PC-9 (cell line): ENCODE measurements at regions not wholly inside any gene's neighbourhood (a gene's known extent, or its start where the extent isn't known, plus 50 kb on each side); places are given as distances from the start of the nearest gene placed in this dataset.

Source experiments
- BruUV-seq: library from RNA; stranded (reverse); fragments of 400-500 nt; replicated peaks from 2 replicates; lab custom pipeline; 2021; lab: Mats Ljungman, UMichigan
- CTCF ChIA-PET: fragments of 300-600 bp; sonication (Branson Sonifier 250); formaldehyde crosslinking; loops from one replicate; lab custom pipeline; 2022; ENCODE audit warnings: antibody characterized with exemption; lab: Charles Lee
- POLR2A ChIA-PET: fragments of 300-600 bp; sonication (Branson Sonifier 250); formaldehyde crosslinking; loops from one replicate; lab custom pipeline; 2022; ENCODE audit warnings: antibody characterized with exemption; ENCODE audit not compliant: unreplicated experiment; lab: Charles Lee
- DNase-seq, 2 experiments: peaks; one replicate each; pipeline versions ENCODE4 v3.0.0 to v3.0.0-alpha.2; 2015 to 2022; ENCODE audit warnings: mixed read lengths in 1 of 2
- H2AFZ ChIP-seq: fragments of 200-600 bp; sonication (generic); 2 replicates; pipeline ENCODE4 v1.8.1; 2017; ENCODE audit warnings: antibody characterized with exemption
- H3F3A ChIP-seq: fragments of 200-600 bp; sonication (generic); 2 replicates; pipeline ENCODE4 v1.8.1; 2017; ENCODE audit warnings: antibody characterized with exemption, mild to moderate bottlenecking, low read depth; ENCODE audit not compliant: insufficient read depth
- H3K27ac ChIP-seq: fragments of 200-600 bp; sonication (generic); 2 replicates; pipeline ENCODE4 v1.6.1; 2016; ENCODE audit warnings: mixed run types
- H3K27me3 ChIP-seq: fragments of 200-600 bp; sonication (generic); 2 replicates; pipeline ENCODE4 v1.6.1; 2016; ENCODE audit warnings: low read depth, mixed run types; ENCODE audit not compliant: insufficient read depth
- H3K36me3 ChIP-seq: fragments of 200-600 bp; sonication (generic); 2 replicates; pipeline ENCODE4 v1.6.1; 2016; ENCODE audit warnings: low read depth, mixed run types
- H3K4me1 ChIP-seq: fragments of 200-600 bp; sonication (generic); replicated peaks from 2 replicates; pipeline ENCODE4 v1.6.1; 2016; ENCODE audit warnings: mixed run types; ENCODE audit not compliant: insufficient read depth
- H3K4me2 ChIP-seq: fragments of 200-600 bp; sonication (generic); 2 replicates; pipeline ENCODE4 v1.6.1; 2017; ENCODE audit warnings: mixed run types
- H3K4me3 ChIP-seq: fragments of 200-600 bp; sonication (generic); 2 replicates; pipeline ENCODE4 v1.6.1; 2016; ENCODE audit warnings: mixed run types
- H3K79me2 ChIP-seq: fragments of 200-600 bp; sonication (generic); 2 replicates; pipeline ENCODE4 v1.6.1; 2017; ENCODE audit warnings: low read depth, mixed run types
- H3K9me2 ChIP-seq: fragments of 200-600 bp; sonication (generic); 2 replicates; pipeline ENCODE4 v1.8.1; 2017; ENCODE audit warnings: mild to moderate bottlenecking; ENCODE audit not compliant: insufficient read depth
- H3K9me3 ChIP-seq: fragments of 200-600 bp; sonication (generic); 2 replicates; pipeline ENCODE4 v1.8.1; 2016; ENCODE audit warnings: low read depth; ENCODE audit not compliant: insufficient read depth
- H4K20me1 ChIP-seq: fragments of 200-600 bp; sonication (generic); 2 replicates; pipeline ENCODE4 v1.8.1; 2017; ENCODE audit not compliant: insufficient read depth
- EZH2 ChIP-seq: fragments of 200-600 bp; sonication (generic); IDR thresholded peaks from 2 replicates; pipeline ENCODE4 v1.8.0; 2017; ENCODE audit warnings: antibody characterized with exemption, low read depth
- intact Hi-C: fragments of 100-400 bp; cut with micrococcal nuclease; formaldehyde crosslinking; loops from one replicate; pipeline ENCODE4 v1.10.0; 2022; ENCODE audit not compliant: unreplicated experiment
- TF ChIP-seq, protein P1 (sequence below): fragments of 200-600 bp; sonication (generic); conservative IDR thresholded peaks from 2 replicates; pipeline ENCODE4 v1.6.1; 2017; ENCODE audit warnings: mixed run types, antibody characterized with exemption, mild to moderate bottlenecking, moderate library complexity

DNA sequence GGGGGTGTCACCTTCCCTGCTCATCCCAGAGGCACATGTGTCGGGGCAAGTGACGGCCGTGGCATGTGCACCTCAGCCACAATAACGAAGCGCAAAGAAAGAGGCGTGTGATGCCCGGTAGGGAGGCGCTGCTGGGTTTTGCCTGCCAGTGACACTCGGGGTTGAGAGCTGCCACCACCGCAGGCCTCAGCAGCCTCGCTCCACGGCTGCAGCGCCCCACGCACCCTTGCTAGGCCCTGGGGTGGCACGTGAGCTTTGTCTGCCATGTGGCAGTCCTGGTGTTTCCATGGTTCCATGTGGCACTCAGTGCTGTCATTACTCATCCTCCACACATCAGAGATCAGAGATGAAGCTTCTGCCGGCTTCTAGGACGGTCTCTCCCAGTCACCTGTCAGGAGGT is 136.0 kb upstream of the AGAP1 start:
- CTCF ChIA-PET, result interaction anchor here (0.5 to 0.6 kb wide), 2 partner anchors 190 to 519 kb away, joined by 3 to 6 read pairs; no protein-coding TSS in a partner anchor
- Histone ChIP-seq H3K4me3 (no peak overlapping the region), H3F3A (peaks cover 26% of the 10 kb centered on the region), H2AFZ (no peak overlapping the region), H3K27ac (no peak overlapping the region), H3K4me2 (peak overlapping the region; percentile 47), H3K27me3 (no peaks in the 10 kb centered on the region), H3K4me1 (peaks cover 18% of the 10 kb centered on the region), H3K9me3 (no peaks in the 10 kb centered on the region), H3K36me3 (no peaks in the 10 kb centered on the region), H3K79me2 (no peaks in the 10 kb centered on the region), H4K20me1 (no peaks in the 10 kb centered on the region), H3K9me2 (no peaks in the 10 kb centered on the region)
- BruUV-seq, result no TSS peak
- POLR2A ChIA-PET, result no interaction called here
- TF ChIP-seq, protein P1, sequence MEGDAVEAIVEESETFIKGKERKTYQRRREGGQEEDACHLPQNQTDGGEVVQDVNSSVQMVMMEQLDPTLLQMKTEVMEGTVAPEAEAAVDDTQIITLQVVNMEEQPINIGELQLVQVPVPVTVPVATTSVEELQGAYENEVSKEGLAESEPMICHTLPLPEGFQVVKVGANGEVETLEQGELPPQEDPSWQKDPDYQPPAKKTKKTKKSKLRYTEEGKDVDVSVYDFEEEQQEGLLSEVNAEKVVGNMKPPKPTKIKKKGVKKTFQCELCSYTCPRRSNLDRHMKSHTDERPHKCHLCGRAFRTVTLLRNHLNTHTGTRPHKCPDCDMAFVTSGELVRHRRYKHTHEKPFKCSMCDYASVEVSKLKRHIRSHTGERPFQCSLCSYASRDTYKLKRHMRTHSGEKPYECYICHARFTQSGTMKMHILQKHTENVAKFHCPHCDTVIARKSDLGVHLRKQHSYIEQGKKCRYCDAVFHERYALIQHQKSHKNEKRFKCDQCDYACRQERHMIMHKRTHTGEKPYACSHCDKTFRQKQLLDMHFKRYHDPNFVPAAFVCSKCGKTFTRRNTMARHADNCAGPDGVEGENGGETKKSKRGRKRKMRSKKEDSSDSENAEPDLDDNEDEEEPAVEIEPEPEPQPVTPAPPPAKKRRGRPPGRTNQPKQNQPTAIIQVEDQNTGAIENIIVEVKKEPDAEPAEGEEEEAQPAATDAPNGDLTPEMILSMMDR, result no peak
- TF ChIP-seq EZH2, result no peak
- intact Hi-C loops, result loop anchor here (2.0 to 5.0 kb wide), 2 partner anchors 27 to 221 kb away; no protein-coding TSS in a partner anchor
- no peak for DNase-seq

DNA sequence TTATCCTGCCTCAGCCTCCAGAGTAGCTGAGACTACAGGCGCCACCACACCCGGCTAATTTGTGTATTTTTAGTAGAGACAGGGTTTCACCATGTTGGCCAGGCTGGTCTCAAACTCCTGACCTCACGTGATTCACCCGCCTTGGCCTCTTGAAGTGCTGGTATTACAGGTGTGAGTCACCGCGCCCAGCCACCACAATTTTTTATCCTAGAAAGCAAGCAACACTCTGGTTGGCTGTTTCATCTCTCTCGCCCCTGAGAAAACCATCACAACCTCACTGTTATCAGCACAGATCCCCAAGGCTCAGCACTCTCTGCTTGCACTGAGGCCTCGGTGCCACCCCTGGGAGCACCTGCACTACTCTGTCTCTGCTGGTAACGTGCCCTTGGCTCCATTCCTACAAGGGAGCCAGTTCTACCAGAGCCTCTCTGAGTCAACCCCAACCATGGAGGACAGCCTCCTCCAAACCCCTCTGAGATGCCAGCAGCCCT is 134.8 kb upstream of the AGAP1 start:
- Histone ChIP-seq H3K27me3 (no peaks in the 10 kb centered on the region), H3F3A (peaks cover 26% of the 10 kb centered on the region), H3K36me3 (no peaks in the 10 kb centered on the region), H3K9me3 (no peaks in the 10 kb centered on the region), H3K9me2 (no peaks in the 10 kb centered on the region), H4K20me1 (no peaks in the 10 kb centered on the region), H2AFZ (no peak overlapping the region), H3K79me2 (no peaks in the 10 kb centered on the region), H3K4me3 (no peak overlapping the region), H3K27ac (peak overlapping the region; percentile 23; the same call in 1 of the 2 replicates), H3K4me2 (peak overlapping the region; percentile 13), H3K4me1 (peaks cover 28% of the 10 kb centered on the region)
- no TSS peak for BruUV-seq
- ChIA-PET POLR2A (interaction anchor here (0.6 to 0.7 kb wide), 2 partner anchors 88 to 478 kb away, joined by 3 to 10 read pairs; no protein-coding TSS in a partner anchor), CTCF (interaction anchor here (0.7 kb wide), 1 partner anchor 95 kb away, joined by 3 read pairs; no protein-coding TSS in a partner anchor)
- intact Hi-C loops, result loop anchor here (1.0 to 5.0 kb wide), 5 partner anchors 28 to 350 kb away; no protein-coding TSS in a partner anchor
- peak; percentile 91 to 96 for DNase-seq
- no peak for TF ChIP-seq EZH2
- TF ChIP-seq, protein P1, result no peak

DNA sequence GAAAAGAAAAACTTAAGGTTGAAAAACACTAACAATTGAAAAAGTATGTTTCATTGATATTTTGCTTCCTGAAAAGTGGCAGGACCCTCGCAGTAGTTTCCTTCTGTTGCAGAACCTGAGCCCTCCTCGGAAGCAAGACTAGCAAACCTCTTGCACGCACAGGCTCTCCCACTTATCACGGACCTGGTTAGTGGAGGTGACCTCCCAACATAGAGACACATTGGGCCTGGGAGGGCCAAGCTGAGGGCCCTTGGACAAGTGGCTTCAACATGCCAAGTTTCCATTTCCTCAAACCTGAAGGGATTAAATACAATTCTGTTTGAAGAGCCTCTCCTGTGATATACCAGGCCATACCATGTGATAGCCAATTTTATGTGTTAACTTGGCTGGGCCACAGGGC is 133.4 kb upstream of the AGAP1 start:
- no peak overlapping the region for H2AFZ ChIP-seq
- H4K20me1 ChIP-seq, result no peaks in the 10 kb centered on the region
- H3K4me2 ChIP-seq, result no peak overlapping the region
- POLR2A ChIA-PET, result no interaction called here
- H3K4me1 ChIP-seq, result peaks cover 29% of the 10 kb centered on the region
- no peaks in the 10 kb centered on the region for H3K9me2 ChIP-seq
- no peaks in the 10 kb centered on the region for H3K9me3 ChIP-seq
- no peaks in the 10 kb centered on the region for H3K27me3 ChIP-seq
- no peaks in the 10 kb centered on the region for H3K36me3 ChIP-seq
- CTCF ChIA-PET, result interaction anchor here (0.8 kb wide), 1 partner anchor 81 kb away, joined by 3 read pairs; no protein-coding TSS in a partner anchor
- no peak for TF ChIP-seq EZH2
- TF ChIP-seq, protein P1, result no peak
- intact Hi-C loops, result loop anchor here (10.0 kb wide), 1 partner anchor 134 kb away; the partner anchor contains the start of gene AGAP1
- DNase-seq, result no peak
- no peak overlapping the region for H3K27ac ChIP-seq
- H3F3A ChIP-seq, result peaks cover 26% of the 10 kb centered on the region
- no peak overlapping the region for H3K4me3 ChIP-seq
- no peaks in the 10 kb centered on the region for H3K79me2 ChIP-seq
- no TSS peak for BruUV-seq
